Kidney epithelial cell (primary cell): ENCODE measurements at regions not wholly inside any gene's neighbourhood (a gene's known extent, or its start where the extent isn't known, plus 50 kb on each side); places are given as distances from the start of the nearest gene placed in this dataset.

Source experiments
- DNase-seq: peaks from one replicate; pipeline ENCODE4 v3.0.0-alpha.2; 2010; ENCODE audit warnings: low read depth
- H3K27me3 ChIP-seq: 2 replicates; pipeline ENCODE4 v1.6.0; 2011; ENCODE audit warnings: low read length; ENCODE audit not compliant: control insufficient read depth, insufficient read depth
- H3K36me3 ChIP-seq: 2 replicates; pipeline ENCODE4 v1.5.1; 2011; ENCODE audit warnings: low read length; ENCODE audit not compliant: control insufficient read depth, insufficient read depth
- H3K4me3 ChIP-seq: 2 replicates; pipeline ENCODE4 v1.5.1; 2011; ENCODE audit warnings: low read depth, mild to moderate bottlenecking, control low read depth, low read length
- TF ChIP-seq, protein P1 (sequence below): IDR thresholded peaks from 2 replicates; pipeline ENCODE4 v1.5.1; 2011; ENCODE audit warnings: mild to moderate bottlenecking, moderate library complexity, low read length, control low read depth, inconsistent platforms; ENCODE audit not compliant: insufficient read depth, poor library complexity, severe bottlenecking

DNA sequence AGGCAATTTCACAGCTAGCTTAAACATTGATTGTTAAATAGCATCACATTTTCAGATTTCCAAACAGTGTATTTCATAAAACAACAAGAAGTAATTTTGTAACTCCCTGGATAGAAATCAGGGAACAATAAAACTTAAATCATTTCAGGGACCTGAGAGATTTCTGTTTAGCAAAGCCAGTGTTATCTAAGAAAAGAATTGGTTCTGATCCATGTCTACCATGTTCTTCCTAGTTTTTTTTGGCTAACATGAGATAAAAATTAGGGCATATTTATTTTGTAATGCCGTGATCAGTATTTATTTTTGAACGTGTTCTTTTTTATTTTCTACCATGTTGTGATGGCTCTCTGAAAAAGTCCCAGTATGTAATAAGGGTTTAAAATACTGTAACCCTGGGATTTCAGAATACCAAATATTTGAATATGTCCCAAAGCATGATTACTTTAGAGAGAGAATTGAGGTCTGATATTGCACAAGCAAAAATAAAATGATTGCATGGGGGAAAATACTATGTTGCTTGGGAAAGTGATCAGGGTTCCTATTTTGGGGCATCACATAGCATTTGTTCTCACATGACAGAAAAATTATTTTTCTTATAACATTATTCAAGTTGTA is 188.7 kb upstream of the CEP162 start:
- H3K36me3 ChIP-seq, result no peaks in the 10 kb centered on the region
- no peak overlapping the region for H3K4me3 ChIP-seq
- H3K27me3 ChIP-seq, result peaks cover 3% of the 10 kb centered on the region
- TF ChIP-seq, protein P1, sequence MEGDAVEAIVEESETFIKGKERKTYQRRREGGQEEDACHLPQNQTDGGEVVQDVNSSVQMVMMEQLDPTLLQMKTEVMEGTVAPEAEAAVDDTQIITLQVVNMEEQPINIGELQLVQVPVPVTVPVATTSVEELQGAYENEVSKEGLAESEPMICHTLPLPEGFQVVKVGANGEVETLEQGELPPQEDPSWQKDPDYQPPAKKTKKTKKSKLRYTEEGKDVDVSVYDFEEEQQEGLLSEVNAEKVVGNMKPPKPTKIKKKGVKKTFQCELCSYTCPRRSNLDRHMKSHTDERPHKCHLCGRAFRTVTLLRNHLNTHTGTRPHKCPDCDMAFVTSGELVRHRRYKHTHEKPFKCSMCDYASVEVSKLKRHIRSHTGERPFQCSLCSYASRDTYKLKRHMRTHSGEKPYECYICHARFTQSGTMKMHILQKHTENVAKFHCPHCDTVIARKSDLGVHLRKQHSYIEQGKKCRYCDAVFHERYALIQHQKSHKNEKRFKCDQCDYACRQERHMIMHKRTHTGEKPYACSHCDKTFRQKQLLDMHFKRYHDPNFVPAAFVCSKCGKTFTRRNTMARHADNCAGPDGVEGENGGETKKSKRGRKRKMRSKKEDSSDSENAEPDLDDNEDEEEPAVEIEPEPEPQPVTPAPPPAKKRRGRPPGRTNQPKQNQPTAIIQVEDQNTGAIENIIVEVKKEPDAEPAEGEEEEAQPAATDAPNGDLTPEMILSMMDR, result no peak
- DNase-seq, result no peak

DNA sequence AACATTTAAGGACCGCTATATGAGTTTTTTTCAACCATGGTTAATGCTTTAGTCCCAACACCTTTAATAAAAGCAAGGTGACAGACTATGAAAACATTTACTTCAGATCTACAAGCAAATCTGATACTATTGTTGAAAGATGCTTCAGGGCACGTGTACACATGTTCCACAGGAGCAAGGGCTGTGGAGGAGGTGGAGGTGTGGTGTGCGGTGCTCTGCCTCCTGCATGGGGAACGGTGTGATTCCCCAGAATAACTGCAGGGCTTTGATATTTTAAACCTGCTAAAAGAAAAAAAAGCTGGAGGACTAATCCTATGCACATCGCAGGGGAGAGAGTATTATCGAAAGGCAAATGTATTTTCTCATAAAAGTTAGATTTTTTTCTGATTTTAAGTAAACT is 188.1 kb upstream of the CEP162 start:
- TF ChIP-seq, protein P1, result no peak
- H3K27me3 ChIP-seq, result peaks cover 3% of the 10 kb centered on the region
- no peaks in the 10 kb centered on the region for H3K36me3 ChIP-seq
- DNase-seq, result no peak
- no peak overlapping the region for H3K4me3 ChIP-seq

DNA sequence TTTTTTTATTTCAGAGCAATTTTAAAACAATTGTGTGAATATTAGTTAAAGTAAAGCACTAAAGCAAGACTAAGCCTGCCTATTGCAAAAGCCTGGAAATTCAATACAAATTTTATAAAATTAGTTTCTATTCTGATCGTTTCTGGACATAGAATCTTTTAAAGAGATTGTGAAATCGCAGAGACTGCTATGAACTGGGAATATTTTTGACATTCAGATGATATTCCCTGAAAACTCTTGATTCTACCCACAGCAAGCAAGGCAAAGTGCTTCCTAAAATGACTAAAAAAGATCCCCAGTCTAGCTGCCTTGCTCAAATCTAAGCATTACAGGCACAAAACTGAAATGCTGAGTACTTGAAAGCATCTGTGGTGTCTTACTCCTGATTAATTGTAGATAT is 187.6 kb upstream of the CEP162 start:
- DNase-seq, result no peak
- H3K4me3 ChIP-seq, result no peak overlapping the region
- TF ChIP-seq, protein P1, result no peak
- no peaks in the 10 kb centered on the region for H3K36me3 ChIP-seq
- peaks cover 3% of the 10 kb centered on the region for H3K27me3 ChIP-seq

DNA sequence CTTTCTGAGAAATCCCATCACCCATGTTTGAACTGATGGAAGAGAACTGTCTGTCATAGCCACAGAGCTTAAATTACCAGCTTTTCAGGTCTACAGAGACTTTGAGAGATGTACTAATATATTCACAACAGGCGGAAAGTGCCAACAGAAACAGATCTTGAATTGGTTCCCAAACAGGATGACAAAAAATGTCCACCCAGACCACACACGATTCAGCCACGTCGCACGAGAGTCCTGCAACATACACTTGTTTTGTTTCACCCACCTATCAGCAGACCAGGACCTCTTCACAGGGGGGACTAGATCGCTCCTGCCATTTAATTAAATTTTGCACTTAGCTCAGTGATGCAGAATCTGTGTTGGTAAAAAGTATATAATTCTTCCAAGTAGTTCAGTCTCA is 187.1 kb upstream of the CEP162 start:
- no peak for DNase-seq
- Histone ChIP-seq H3K4me3 (no peak overlapping the region), H3K27me3 (no peaks in the 10 kb centered on the region), H3K36me3 (no peaks in the 10 kb centered on the region)
- TF ChIP-seq, protein P1, result no peak

DNA sequence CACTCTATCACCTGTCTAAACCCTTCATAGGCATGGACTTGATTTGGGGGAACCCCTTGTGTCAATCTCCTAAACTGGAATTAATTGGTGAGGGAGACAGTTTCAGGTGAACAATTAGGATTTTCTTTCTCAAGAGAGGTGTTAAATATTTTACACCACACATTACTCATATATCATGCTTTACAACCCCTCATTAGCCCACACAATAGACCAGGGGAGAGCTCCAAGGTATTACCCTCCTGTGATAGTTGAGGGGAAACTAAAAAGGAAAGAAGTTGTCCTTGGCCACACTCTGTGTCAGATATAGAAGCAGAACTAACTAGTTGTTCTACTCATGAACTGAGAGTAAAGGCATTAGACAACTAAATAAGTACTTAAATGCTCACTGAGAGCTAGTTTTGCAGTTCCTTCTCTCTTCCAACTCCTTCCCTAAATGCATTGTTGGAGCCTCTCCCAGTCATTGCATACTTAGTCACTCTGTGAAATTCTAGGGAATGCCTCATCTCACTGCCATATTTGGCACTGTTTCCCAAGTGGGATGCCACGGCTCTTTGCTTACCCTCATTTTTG is 183.7 kb upstream of the CEP162 start:
- TF ChIP-seq, protein P1, result no peak

DNA sequence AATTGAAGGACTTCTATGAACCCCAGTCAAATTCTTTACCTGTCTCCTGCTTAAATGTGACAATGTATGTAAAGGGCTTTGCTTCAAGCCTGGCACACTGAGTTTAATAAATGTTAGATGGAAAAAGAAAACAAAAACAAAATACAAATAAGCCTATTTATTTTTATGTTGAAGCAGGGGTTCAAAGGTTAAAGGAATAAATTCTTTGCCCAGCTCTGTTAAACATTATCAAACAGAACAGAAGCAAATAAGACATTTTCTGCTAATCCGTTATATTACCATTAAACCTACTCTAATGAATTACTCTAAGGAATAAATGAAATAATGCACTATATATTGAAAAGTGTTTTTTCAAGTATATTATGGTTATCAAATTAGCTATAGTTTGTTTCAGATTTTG is 182.5 kb upstream of the CEP162 start:
- TF ChIP-seq, protein P1, result no peak
- no peaks in the 10 kb centered on the region for H3K27me3 ChIP-seq
- no peak for DNase-seq
- no peak overlapping the region for H3K4me3 ChIP-seq
- no peaks in the 10 kb centered on the region for H3K36me3 ChIP-seq

More for the DNA sequence above, 183.7 kb upstream of the CEP162 start:
- H3K4me3 ChIP-seq, result no peak overlapping the region
- H3K27me3 ChIP-seq, result no peaks in the 10 kb centered on the region
- no peaks in the 10 kb centered on the region for H3K36me3 ChIP-seq
- no peak for DNase-seq
